ENCODE measurements at regions not wholly inside any gene's neighbourhood (a gene's known extent, or its start where the extent isn't known, plus 50 kb on each side); places are given as distances from the start of the nearest gene placed in this dataset.

DNA sequence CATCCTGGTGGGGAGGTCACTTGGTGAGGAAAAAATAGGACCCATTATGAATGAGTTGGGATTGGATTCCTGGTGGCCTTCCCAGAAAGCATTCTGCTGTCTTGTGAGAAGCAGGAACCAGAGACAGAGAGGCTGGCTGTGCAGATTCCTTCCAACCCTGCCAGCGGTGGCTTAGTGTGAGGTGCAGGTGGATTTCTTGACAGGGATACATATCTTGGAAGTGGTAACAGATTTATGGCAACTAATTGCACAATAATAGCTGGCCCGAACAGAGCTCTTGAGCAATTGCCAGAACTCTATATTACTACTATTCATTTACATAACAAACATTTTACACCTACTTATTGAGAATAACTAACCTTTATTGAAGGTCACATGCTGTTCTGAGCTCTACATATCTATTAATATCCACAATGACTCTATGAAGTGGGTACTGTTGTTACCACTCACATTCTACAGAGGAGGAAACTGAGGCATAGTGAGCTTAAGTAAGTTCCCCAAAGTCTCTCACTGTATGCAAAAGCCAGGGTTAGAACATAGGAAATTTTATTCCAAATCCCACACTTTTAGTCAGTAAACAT lies 173.9 kb upstream of the SERP2 start:
- peaks cover 25% of the 10 kb centered on the region for H3K27me3 Mint-ChIP-seq (ENCODE audit: insufficient read depth)
- no peaks in the 10 kb centered on the region for H3K36me3 Mint-ChIP-seq (ENCODE audit: low read depth)
- TF ChIP-seq, protein P1, sequence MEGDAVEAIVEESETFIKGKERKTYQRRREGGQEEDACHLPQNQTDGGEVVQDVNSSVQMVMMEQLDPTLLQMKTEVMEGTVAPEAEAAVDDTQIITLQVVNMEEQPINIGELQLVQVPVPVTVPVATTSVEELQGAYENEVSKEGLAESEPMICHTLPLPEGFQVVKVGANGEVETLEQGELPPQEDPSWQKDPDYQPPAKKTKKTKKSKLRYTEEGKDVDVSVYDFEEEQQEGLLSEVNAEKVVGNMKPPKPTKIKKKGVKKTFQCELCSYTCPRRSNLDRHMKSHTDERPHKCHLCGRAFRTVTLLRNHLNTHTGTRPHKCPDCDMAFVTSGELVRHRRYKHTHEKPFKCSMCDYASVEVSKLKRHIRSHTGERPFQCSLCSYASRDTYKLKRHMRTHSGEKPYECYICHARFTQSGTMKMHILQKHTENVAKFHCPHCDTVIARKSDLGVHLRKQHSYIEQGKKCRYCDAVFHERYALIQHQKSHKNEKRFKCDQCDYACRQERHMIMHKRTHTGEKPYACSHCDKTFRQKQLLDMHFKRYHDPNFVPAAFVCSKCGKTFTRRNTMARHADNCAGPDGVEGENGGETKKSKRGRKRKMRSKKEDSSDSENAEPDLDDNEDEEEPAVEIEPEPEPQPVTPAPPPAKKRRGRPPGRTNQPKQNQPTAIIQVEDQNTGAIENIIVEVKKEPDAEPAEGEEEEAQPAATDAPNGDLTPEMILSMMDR (IDR thresholded peaks at IDR 0.05): no peak
- DNase-seq: no peak
- H3K27ac Mint-ChIP-seq: no peak overlapping the region
- no peaks in the 10 kb centered on the region for H3K9me3 Mint-ChIP-seq
- no peak overlapping the region for H3K4me3 Mint-ChIP-seq
- H3K4me1 Mint-ChIP-seq (ENCODE audit: low read depth): peaks cover 7% of the 10 kb centered on the region

DNA sequence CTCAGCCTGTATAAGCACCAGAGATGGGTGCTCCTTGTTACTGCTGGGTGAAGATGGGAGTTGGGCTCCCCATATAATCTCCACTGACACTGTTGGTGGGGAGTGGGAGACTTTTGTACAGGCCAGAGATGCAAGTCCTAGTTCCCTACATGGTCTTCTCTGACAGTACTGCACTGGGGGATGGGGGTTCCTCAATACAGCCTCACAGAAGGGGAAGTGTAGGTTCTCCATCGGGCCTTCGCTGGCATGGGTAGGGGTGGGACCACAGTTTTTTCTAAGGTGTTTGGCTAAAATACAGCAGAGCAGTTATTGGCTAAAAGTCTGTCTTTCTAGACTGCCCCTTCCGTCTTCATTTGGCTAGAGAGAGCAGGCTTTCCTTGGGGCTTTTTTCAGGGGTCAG lies 167.2 kb upstream of the SERP2 start:
- Mint-ChIP-seq H3K9me3 (peaks cover 10% of the 10 kb centered on the region), H3K27ac (no peak overlapping the region), H3K4me3 (no peak overlapping the region), H3K27me3 (ENCODE audit: insufficient read depth) (peaks cover 26% of the 10 kb centered on the region), H3K4me1 (ENCODE audit: low read depth) (no peaks in the 10 kb centered on the region), H3K36me3 (ENCODE audit: low read depth) (peaks cover 5% of the 10 kb centered on the region; the same call in 1 of the 2 replicates)
- no peak for DNase-seq
- TF ChIP-seq, protein P1 (IDR thresholded peaks at IDR 0.05): no peak

DNA sequence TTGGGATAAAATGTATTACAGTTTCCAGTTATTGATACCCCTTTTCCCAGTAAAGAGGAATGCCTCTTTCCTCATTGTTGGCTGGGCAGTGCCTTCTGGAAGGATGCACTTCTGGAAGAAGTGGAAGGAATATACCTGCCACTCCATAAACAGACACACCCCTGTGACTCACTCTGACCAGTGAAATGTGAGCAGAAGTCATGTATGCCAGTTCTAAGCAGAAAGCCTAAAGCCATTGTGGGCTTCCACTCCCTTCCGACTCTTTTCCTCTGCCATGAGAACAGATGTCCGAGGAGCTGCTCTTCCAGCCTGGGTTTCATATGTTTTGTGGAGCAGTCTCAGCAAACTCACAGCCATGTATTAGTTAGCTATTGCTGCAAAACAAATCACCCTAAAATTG lies 166.1 kb upstream of the SERP2 start:
- Mint-ChIP-seq H3K27ac (no peak overlapping the region), H3K4me1 (ENCODE audit: low read depth) (no peaks in the 10 kb centered on the region), H3K4me3 (no peak overlapping the region), H3K36me3 (ENCODE audit: low read depth) (peaks cover 5% of the 10 kb centered on the region; the same call in 1 of the 2 replicates), H3K27me3 (ENCODE audit: insufficient read depth) (peaks cover 32% of the 10 kb centered on the region), H3K9me3 (peaks cover 10% of the 10 kb centered on the region)
- TF ChIP-seq, protein P1 (IDR thresholded peaks at IDR 0.05): no peak
- DNase-seq: no peak

DNA sequence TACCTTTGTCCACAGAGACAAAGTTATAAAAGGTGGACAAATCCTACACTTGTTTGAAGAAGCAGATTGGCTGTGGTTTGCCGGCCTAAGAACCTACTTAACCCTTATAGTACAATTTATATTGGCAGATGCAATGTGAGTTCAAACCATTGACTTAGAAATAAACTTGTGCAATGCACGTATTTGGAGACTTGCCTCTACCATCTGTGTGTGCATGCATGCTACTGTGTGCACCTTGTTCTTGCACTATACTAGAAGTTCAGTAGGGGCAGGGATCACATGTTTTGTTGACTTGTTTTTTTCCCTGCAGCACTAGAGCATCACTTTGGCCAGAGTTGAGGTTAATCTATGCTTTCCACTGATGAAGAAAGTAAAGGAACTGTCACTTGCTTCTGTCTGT lies 163.1 kb upstream of the SERP2 start:
- H3K9me3 Mint-ChIP-seq: peaks cover 9% of the 10 kb centered on the region
- H3K27ac Mint-ChIP-seq: no peak overlapping the region
- TF ChIP-seq, protein P1 (IDR thresholded peaks at IDR 0.05): no peak
- H3K4me1 Mint-ChIP-seq (ENCODE audit: low read depth): no peaks in the 10 kb centered on the region
- H3K36me3 Mint-ChIP-seq (ENCODE audit: low read depth): peaks cover 4% of the 10 kb centered on the region; the same call in 1 of the 2 replicates
- no peak for DNase-seq
- no peak overlapping the region for H3K4me3 Mint-ChIP-seq
- H3K27me3 Mint-ChIP-seq (ENCODE audit: insufficient read depth): peaks cover 43% of the 10 kb centered on the region

DNA sequence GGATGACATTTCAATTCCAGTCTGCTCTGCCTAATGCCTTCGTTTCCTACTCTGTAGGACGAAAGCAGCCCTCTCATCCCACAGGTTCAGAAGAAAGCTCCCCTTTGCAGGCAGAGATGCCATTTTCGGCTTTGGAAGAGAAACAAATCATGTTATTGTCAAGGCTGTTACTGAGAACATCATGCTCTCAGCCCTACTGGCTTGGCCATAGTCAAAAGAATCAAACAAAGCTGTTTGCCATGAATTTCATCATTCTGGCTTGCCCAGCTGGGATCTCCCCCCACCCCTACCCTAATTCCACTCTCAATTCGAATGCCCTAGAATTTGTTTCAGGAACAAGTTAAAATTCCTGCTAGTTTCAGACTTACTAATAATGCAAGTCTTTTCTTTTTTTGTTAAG lies 162.3 kb upstream of the SERP2 start:
- Mint-ChIP-seq H3K4me3 (no peak overlapping the region), H3K36me3 (ENCODE audit: low read depth) (no peaks in the 10 kb centered on the region), H3K9me3 (peaks cover under 1% of the 10 kb centered on the region; the same call in 1 of the 2 replicates), H3K27me3 (ENCODE audit: insufficient read depth) (peaks cover 48% of the 10 kb centered on the region), H3K27ac (no peak overlapping the region), H3K4me1 (ENCODE audit: low read depth) (no peaks in the 10 kb centered on the region)
- TF ChIP-seq, protein P1 (IDR thresholded peaks at IDR 0.05): no peak
- no peak for DNase-seq

Measured in HFFc6 (cell line).